ENCODE measurements at regions not wholly inside any gene's neighbourhood (a gene's known extent, or its start where the extent isn't known, plus 50 kb on each side); places are given as distances from the start of the nearest gene placed in this dataset.

GRCh38 chr17:72064606-72065193 lies 56.1 kb upstream of the SOX9 start:
- Histone ChIP-seq H3K27me3 (ENCODE audit: control insufficient read depth, insufficient read depth, low read length) (peaks cover 3% of the 10 kb centered on the region), H3K56ac (ENCODE audit: extremely low read depth, insufficient read depth, low read length) (no peak overlapping the region), H3K4me2 (ENCODE audit: low read depth, low read length) (no peak overlapping the region), H4K5ac (ENCODE audit: low read depth, low read length) (no peak overlapping the region), H2BK20ac (ENCODE audit: low read depth, low read length) (no peak overlapping the region), H2AFZ (replicated peaks; ENCODE audit: low read length, poor library complexity) (no peak overlapping the region), H3K4ac (ENCODE audit: low read depth, low read length) (no peak overlapping the region), H3K27ac (ENCODE audit: insufficient read depth, low read length) (no peak overlapping the region), H2BK120ac (ENCODE audit: low read depth, low read length) (no peak overlapping the region), H3K18ac (ENCODE audit: low read depth, low read length) (no peak overlapping the region), H3K36me3 (ENCODE audit: control insufficient read depth, insufficient read depth, low read length) (no peaks in the 10 kb centered on the region), H3K4me1 (ENCODE audit: control insufficient read depth, insufficient read depth, low read length) (no peaks in the 10 kb centered on the region), H2BK15ac (ENCODE audit: low read depth, low read length) (no peak overlapping the region), H3K9me1 (ENCODE audit: insufficient read depth, low read length) (no peaks in the 10 kb centered on the region), H2AK5ac (ENCODE audit: low read depth, low read length) (no peak overlapping the region), H3K9me3 (ENCODE audit: control insufficient read depth, insufficient read depth, low read length) (no peaks in the 10 kb centered on the region), H3K14ac (replicated peaks; ENCODE audit: low read depth, low read length) (no peak overlapping the region), H3K23ac (ENCODE audit: low read depth, low read length) (no peak overlapping the region), H3K79me1 (ENCODE audit: low read depth in 1 of 2, low read length in 2 of 2) (no peaks in the 10 kb centered on the region), H2BK5ac (ENCODE audit: low read depth, low read length, poor library complexity, severe bottlenecking) (no peak overlapping the region), H2AK9ac (replicated peaks; ENCODE audit: low read depth, low read length, poor library complexity) (no peak overlapping the region), H4K8ac (ENCODE audit: low read depth in 2 of 2, low read length in 2 of 2) (no peak overlapping the region), H4K91ac (ENCODE audit: insufficient read depth, low read depth, low read length) (no peak overlapping the region), H4K20me1 (ENCODE audit: insufficient read depth, low read length) (no peaks in the 10 kb centered on the region), H3K9ac (ENCODE audit: low read depth, low read length) (no peak overlapping the region), H3K4me3 (ENCODE audit: insufficient read depth, low read depth, low read length) (no peak overlapping the region)
- dilution Hi-C loops (cut with HindIII; ENCODE audit: low sequenced_read_pairs, unreplicated experiment) (no loop called here), intact Hi-C loops (cut with micrococcal nuclease) (no loop called here), in situ Hi-C loops (cut with MboI; ENCODE audit: low sequenced_read_pairs) (no loop called here)
- DNase-seq (no peak), ATAC-seq (ENCODE audit: low read depth) (no peak)
- POLR2A ChIA-PET (ENCODE audit: unreplicated experiment) = no interaction called here
- CTCF ChIA-PET = interaction anchor here (0.6 kb wide), 1 partner anchor 1414 kb away, joined by 5 read pairs; no protein-coding TSS in a partner anchor
- no TSS peak for BruUV-seq (replicated peaks)
- TF ChIP-seq RFX5 (IDR thresholded peaks at IDR 0.05; ENCODE audit: low read depth, low read length) (no peak), RCOR1 (IDR thresholded peaks at IDR 0.05; ENCODE audit: insufficient replicate concordance, low read length) (no peak), RAD21 (IDR thresholded peaks at IDR 0.05; ENCODE audit: low read length) (no peak), MAFK (IDR thresholded peaks at IDR 0.05; ENCODE audit: low read depth, low read length) (no peak), MXI1 (IDR thresholded peaks at IDR 0.05; ENCODE audit: borderline replicate concordance, low read depth, low read length) (no peak), BHLHE40 (IDR thresholded peaks at IDR 0.05; ENCODE audit: low read depth, low read length) (no peak)
- TF ChIP-seq, protein P1, sequence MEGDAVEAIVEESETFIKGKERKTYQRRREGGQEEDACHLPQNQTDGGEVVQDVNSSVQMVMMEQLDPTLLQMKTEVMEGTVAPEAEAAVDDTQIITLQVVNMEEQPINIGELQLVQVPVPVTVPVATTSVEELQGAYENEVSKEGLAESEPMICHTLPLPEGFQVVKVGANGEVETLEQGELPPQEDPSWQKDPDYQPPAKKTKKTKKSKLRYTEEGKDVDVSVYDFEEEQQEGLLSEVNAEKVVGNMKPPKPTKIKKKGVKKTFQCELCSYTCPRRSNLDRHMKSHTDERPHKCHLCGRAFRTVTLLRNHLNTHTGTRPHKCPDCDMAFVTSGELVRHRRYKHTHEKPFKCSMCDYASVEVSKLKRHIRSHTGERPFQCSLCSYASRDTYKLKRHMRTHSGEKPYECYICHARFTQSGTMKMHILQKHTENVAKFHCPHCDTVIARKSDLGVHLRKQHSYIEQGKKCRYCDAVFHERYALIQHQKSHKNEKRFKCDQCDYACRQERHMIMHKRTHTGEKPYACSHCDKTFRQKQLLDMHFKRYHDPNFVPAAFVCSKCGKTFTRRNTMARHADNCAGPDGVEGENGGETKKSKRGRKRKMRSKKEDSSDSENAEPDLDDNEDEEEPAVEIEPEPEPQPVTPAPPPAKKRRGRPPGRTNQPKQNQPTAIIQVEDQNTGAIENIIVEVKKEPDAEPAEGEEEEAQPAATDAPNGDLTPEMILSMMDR (conservative IDR thresholded peaks at IDR 0.05; ENCODE audit: low read depth, low read length) = no peak
- WGBS, 2 experiments (ENCODE audit: extremely low coverage in 2 of 2, insufficient read length in 1 of 2) = 100% methylated on average over 1 of the region's 2 CpGs; no CpG with 5 or more reads in 1 of the 2 experiments

Measured in IMR-90 (cell line).